ENCODE measurements at regions not wholly inside any gene's neighbourhood (a gene's known extent, or its start where the extent isn't known, plus 50 kb on each side); places are given as distances from the start of the nearest gene placed in this dataset.

DNA sequence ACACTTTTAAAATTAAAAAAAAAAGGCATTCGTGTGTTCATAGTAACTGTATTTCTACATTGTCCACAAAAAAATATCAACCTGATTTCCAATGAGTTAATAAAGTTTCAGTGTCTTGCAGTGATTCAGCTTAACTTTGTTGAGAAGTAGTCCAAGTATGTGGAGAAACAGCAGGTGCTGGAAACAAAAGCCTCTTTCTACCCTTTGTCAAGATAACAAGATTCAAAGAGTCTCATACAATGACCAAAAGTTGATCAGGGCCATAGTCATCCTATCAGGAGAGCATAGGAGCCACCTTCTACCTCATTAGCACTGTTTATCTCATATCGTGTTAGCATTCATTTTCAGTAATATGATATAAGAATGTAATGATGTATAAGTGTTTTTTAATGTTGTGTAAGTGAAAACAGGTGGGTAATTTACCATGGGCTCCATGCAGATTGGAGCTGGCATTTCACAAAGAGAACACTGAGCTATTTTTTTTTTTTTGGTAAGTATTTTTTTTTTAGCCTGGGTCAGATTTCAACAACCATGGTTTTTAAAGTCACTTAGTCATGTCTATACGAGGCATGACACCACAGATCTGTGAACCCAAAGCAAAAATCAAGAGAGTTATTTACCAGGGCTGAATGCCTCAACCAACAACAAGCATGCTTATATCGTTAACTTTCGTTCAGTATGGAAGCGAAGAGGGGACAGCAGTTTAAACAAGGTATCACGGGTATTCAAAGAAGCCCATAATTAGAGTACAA lies 165.0 kb upstream of the ZNF521 start:
- TF ChIP-seq TCF12 (IDR thresholded peaks at IDR 0.05; ENCODE audit: low read depth) (no peak), CREB1 (IDR thresholded peaks at IDR 0.05; ENCODE audit: low read depth) (no peak), RAD21 (IDR thresholded peaks at IDR 0.05; ENCODE audit: low read depth) (no peak), NFIC (IDR thresholded peaks at IDR 0.05) (no peak), TAF1 (IDR thresholded peaks at IDR 0.05; ENCODE audit: low read depth) (no peak), YY1 (IDR thresholded peaks at IDR 0.05; ENCODE audit: low read depth) (no peak), TEAD4 (IDR thresholded peaks at IDR 0.05) (no peak), ZBTB7A (IDR thresholded peaks at IDR 0.05; ENCODE audit: low read depth) (no peak)
- TF ChIP-seq, protein P1, sequence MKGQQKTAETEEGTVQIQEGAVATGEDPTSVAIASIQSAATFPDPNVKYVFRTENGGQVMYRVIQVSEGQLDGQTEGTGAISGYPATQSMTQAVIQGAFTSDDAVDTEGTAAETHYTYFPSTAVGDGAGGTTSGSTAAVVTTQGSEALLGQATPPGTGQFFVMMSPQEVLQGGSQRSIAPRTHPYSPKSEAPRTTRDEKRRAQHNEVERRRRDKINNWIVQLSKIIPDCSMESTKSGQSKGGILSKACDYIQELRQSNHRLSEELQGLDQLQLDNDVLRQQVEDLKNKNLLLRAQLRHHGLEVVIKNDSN (IDR thresholded peaks at IDR 0.05), result no peak
- TF ChIP-seq, protein P2, sequence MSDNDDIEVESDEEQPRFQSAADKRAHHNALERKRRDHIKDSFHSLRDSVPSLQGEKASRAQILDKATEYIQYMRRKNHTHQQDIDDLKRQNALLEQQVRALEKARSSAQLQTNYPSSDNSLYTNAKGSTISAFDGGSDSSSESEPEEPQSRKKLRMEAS (IDR thresholded peaks at IDR 0.05), result no peak

DNA sequence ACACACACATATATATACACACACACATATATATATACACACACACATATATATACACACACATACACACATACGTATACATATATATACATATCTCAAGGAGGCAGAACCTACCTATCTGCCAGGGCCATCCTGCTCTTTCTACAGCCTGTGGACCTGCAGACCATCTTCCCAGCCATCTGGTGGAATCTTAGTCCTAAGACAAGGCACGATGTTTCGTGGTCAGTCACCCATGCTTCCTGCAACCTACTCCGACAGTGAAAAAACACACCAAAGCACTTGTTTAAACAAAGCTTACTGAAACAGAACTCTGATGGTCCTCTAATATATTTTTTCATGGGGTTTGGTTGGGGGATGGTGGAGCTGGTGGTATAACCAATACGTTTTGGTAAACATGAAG lies 164.2 kb upstream of the ZNF521 start:
- no peak for TF ChIP-seq EP300 (IDR thresholded peaks at IDR 0.05; ENCODE audit: borderline replicate concordance)
- TF ChIP-seq, protein P3, sequence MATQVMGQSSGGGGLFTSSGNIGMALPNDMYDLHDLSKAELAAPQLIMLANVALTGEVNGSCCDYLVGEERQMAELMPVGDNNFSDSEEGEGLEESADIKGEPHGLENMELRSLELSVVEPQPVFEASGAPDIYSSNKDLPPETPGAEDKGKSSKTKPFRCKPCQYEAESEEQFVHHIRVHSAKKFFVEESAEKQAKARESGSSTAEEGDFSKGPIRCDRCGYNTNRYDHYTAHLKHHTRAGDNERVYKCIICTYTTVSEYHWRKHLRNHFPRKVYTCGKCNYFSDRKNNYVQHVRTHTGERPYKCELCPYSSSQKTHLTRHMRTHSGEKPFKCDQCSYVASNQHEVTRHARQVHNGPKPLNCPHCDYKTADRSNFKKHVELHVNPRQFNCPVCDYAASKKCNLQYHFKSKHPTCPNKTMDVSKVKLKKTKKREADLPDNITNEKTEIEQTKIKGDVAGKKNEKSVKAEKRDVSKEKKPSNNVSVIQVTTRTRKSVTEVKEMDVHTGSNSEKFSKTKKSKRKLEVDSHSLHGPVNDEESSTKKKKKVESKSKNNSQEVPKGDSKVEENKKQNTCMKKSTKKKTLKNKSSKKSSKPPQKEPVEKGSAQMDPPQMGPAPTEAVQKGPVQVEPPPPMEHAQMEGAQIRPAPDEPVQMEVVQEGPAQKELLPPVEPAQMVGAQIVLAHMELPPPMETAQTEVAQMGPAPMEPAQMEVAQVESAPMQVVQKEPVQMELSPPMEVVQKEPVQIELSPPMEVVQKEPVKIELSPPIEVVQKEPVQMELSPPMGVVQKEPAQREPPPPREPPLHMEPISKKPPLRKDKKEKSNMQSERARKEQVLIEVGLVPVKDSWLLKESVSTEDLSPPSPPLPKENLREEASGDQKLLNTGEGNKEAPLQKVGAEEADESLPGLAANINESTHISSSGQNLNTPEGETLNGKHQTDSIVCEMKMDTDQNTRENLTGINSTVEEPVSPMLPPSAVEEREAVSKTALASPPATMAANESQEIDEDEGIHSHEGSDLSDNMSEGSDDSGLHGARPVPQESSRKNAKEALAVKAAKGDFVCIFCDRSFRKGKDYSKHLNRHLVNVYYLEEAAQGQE (IDR thresholded peaks at IDR 0.05; ENCODE audit: low read depth), result no peak
- no peak for TF ChIP-seq TAF1 (IDR thresholded peaks at IDR 0.05; ENCODE audit: low read depth)
- no peak for TF ChIP-seq RAD21 (IDR thresholded peaks at IDR 0.05; ENCODE audit: low read depth)
- no peak for TF ChIP-seq NFIC (IDR thresholded peaks at IDR 0.05)
- TF ChIP-seq YY1 (IDR thresholded peaks at IDR 0.05; ENCODE audit: low read depth), result no peak
- TF ChIP-seq EGR1 (IDR thresholded peaks at IDR 0.05), result no peak
- no peak for TF ChIP-seq TEAD4 (IDR thresholded peaks at IDR 0.05)
- no peak for TF ChIP-seq TCF12 (IDR thresholded peaks at IDR 0.05; ENCODE audit: low read depth)
- no peak for TF ChIP-seq ZBTB7A (IDR thresholded peaks at IDR 0.05; ENCODE audit: low read depth)
- TF ChIP-seq FOXM1 (IDR thresholded peaks at IDR 0.05; ENCODE audit: borderline replicate concordance, low read depth), result no peak
- TF ChIP-seq, protein P2 (IDR thresholded peaks at IDR 0.05), result no peak
- no peak for TF ChIP-seq CREB1 (IDR thresholded peaks at IDR 0.05; ENCODE audit: low read depth)
- TF ChIP-seq CEBPB (IDR thresholded peaks at IDR 0.05), result no peak
- TF ChIP-seq, protein P1 (IDR thresholded peaks at IDR 0.05), result no peak

DNA sequence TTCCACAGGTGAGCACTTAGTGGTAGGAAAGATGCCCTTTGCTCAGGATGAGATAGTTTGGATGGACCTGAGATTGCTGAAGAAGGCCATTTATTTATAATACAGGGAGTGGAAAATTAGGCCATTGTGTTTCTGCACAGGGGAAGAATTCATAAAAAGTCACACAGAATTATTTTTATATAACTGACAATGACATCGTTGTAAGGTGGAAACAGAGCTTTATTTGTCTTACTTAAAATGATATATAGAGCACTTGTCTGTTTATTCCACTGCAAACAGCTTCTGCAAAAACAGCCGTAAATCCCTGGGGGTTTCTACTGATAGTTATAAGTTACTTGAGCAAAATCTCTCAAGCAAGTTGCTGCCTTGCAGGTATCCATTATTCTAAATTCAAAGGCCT lies 158.1 kb upstream of the ZNF521 start:
- no peak for TF ChIP-seq TEAD4 (IDR thresholded peaks at IDR 0.05)
- no peak for TF ChIP-seq TAF1 (IDR thresholded peaks at IDR 0.05; ENCODE audit: low read depth)
- no peak for TF ChIP-seq EP300 (IDR thresholded peaks at IDR 0.05; ENCODE audit: borderline replicate concordance)
- no peak for TF ChIP-seq ZBTB7A (IDR thresholded peaks at IDR 0.05; ENCODE audit: low read depth)
- TF ChIP-seq, protein P2 (IDR thresholded peaks at IDR 0.05), result no peak
- TF ChIP-seq, protein P3 (IDR thresholded peaks at IDR 0.05; ENCODE audit: low read depth), result no peak
- no peak for TF ChIP-seq CEBPB (IDR thresholded peaks at IDR 0.05)

DNA sequence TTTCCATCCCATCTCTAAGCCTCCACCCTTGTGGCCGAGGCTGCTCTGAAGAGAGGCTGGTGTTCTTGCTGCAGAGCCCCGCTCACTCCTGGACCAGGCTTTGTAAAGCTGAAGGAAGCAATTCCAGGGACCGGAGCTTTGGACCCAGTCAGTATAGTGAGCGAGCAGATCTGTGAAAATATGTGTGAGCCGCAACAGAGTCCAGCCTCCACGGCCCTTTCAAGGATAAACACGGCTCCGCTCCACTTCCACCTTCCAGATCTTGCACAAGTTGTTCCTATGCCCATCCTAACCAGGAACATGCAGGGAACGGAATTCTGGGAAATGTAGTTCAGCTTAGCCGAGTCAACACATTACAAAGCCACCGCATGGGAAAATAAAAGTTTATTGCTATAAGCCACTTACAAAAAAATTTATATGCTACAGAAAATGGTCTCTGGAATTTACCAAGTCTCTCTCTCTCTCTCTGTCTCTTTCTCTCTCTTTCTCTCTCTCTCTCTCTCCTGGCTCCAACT lies 151.7 kb upstream of the ZNF521 start:
- TF ChIP-seq CEBPB (IDR thresholded peaks at IDR 0.05) (no peak), EGR1 (IDR thresholded peaks at IDR 0.05) (no peak), YY1 (IDR thresholded peaks at IDR 0.05; ENCODE audit: low read depth) (no peak), RAD21 (IDR thresholded peaks at IDR 0.05; ENCODE audit: low read depth) (no peak), EP300 (IDR thresholded peaks at IDR 0.05; ENCODE audit: borderline replicate concordance) (no peak), NFIC (IDR thresholded peaks at IDR 0.05) (no peak), FOXM1 (IDR thresholded peaks at IDR 0.05; ENCODE audit: borderline replicate concordance, low read depth) (no peak)
- TF ChIP-seq, protein P2 (IDR thresholded peaks at IDR 0.05), result no peak
- TF ChIP-seq, protein P3 (IDR thresholded peaks at IDR 0.05; ENCODE audit: low read depth), result no peak
- TF ChIP-seq, protein P1 (IDR thresholded peaks at IDR 0.05), result no peak

All from Ishikawa (cell line).